Heart left ventricle (tissue), 16 donors: ENCODE measurements at regions not wholly inside any gene's neighbourhood (a gene's known extent, or its start where the extent isn't known, plus 50 kb on each side); places are given as distances from the start of the nearest gene placed in this dataset.

Source experiments
- ATAC-seq, 4 donors: fragments of 200-7000 bp; cut with Tn5 transposase; one replicate each; pipeline ENCODE4 v1.9.1; 2020 to 2022; ENCODE audit warnings: moderate library complexity in 4 of 4, mild to moderate bottlenecking in 3 of 4, moderate number of reproducible peaks in 1 of 4
- DNase-seq, 5 donors: peaks; one replicate each; pipeline ENCODE4 v3.0.0-alpha.2; 2020
- H3K27ac ChIP-seq, 12 donors: fragments of 200-600 bp; sonication (generic) in 4 of 12; one replicate each; pipeline versions ENCODE4 v1.5.0 to v1.8.0; 2016 to 2022; ENCODE audit warnings: mild to moderate bottlenecking in 2 of 12
- H3K27me3 ChIP-seq, 9 donors: fragments of 200-600 bp; sonication (generic) in 2 of 9; one replicate each; pipeline versions ENCODE4 v1.5.1 to v1.8.0; 2016 to 2022; ENCODE audit warnings: mild to moderate bottlenecking in 3 of 9
- H3K36me3 ChIP-seq, 9 donors: fragments of 200-600 bp; sonication (generic) in 2 of 9; one replicate each; pipeline versions ENCODE4 v1.5.0 to v1.8.0; 2018 to 2022; ENCODE audit warnings: mild to moderate bottlenecking in 2 of 9
- H3K4me1 ChIP-seq, 12 donors: fragments of 200-600 bp; sonication (generic) in 4 of 12; one replicate each; pipeline versions ENCODE4 v1.5.0 to v1.8.0; 2016 to 2022; ENCODE audit warnings: mild to moderate bottlenecking in 3 of 12
- H3K4me3 ChIP-seq, 12 donors: fragments of 200-600 bp; sonication (generic) in 4 of 12; one replicate each; pipeline versions ENCODE4 v1.5.0 to v1.8.0; 2017 to 2022; ENCODE audit warnings: mild to moderate bottlenecking in 9 of 12, moderate library complexity in 4 of 12
- H3K9me3 ChIP-seq, 12 donors: fragments of 200-600 bp; sonication (generic) in 4 of 12; one replicate each; pipeline versions ENCODE4 v1.5.0 to v1.8.0; 2016 to 2022; ENCODE audit warnings: mild to moderate bottlenecking in 1 of 12
- CTCF ChIP-seq, 12 donors: fragments of 200-600 bp; sonication (generic) in 4 of 12; IDR thresholded peaks; one replicate each; pipeline versions ENCODE4 v1.5.0 to v1.8.0; 2018 to 2022; ENCODE audit warnings: antibody characterized with exemption in 12 of 12, mild to moderate bottlenecking in 5 of 12
- POLR2A ChIP-seq, 2 donors: fragments of 450-650 bp; IDR thresholded peaks; one replicate each; pipeline ENCODE4 v1.6.1; 2017; ENCODE audit warnings: antibody characterized with exemption in 2 of 2, mild to moderate bottlenecking in 2 of 2, moderate library complexity in 2 of 2
- WGBS, 4 donors: extraction: QIAGEN DNeasy Blood & Tissue Kit in 2 of 4; methylation state at CpG; one replicate each; pipeline versions ENCODE4 v1.1.5 to v1.1.7; 2013 to 2018; 5-methylcytosine and 5-hydroxymethylcytosine counted together
- intact Hi-C, 10 donors: fragments of 100-400 bp; cut with DNase I; formaldehyde crosslinking; loops; one replicate each; pipeline versions ENCODE4 v1.11.1 to v1.14.2; 2022
- donor health status: ischemic (EF 13 %, LVEDD 7.1; RV severe dilation, severe dysfunction).
- donor health status: healthy with polysubstance abuse.
- donor health status: DM: no; HTN: yes; CAD: no.
- donor health status: DM: no; HTN: no; CAD: no.
- donor health status: ischemic (EF 25% LVEDD 6.9; RV normal size, moderate dysfunction).
- donor health status: ischemic (EF 25% LVEDD 5.7; RV mildly dilated, moderate dysfunction).
- donor health status: healthy.
- donor health status: DM: yes; HTN: yes; CAD: no.
- donor health status: ischemic (EF 35%, LVEDD 5.7; RV mildly dilated, moderate dysfunction).
- donor health status: nonischemic (EF 11% LVEDD 7.7; RV severe dilation, severe dysfunction).
- donor health status: DM: yes; HTN: yes; CAD: no.
- donor health status: PGD.
- donor health status: ischemic (EF 29% LVEDD 5.4; RV normal size, mild dysfunction).
- donor health status: nonischemic (EF 23%, LVEDD 6.1; RV moderate dilation, normal function).

GRCh38 chr10:23694446-23694920, 255.6 kb downstream of the OTUD1 start:
- DNase-seq (no peak), ATAC-seq (no peak)
- Histone ChIP-seq H3K27me3 (peaks cover 19 to 84% (median 45%) of the 10 kb centered on the region in 9 donors), H3K4me1 (peaks cover 0 to 22% (median 6%) of the 10 kb centered on the region in 12 donors), H3K36me3 (no peaks in the 10 kb centered on the region), H3K27ac (no peak overlapping the region), H3K9me3 (no peaks in the 10 kb centered on the region), H3K4me3 (peak overlapping the region; percentile 17 to 43 (median 37))
- TF ChIP-seq POLR2A (IDR thresholded peaks at IDR 0.05) (no peak), CTCF (IDR thresholded peaks at IDR 0.05) (no peak)
- 0 to 1% (median 1%) methylated on average over 24 to 49 of the region's 49 CpGs for WGBS, 4 donors
- intact Hi-C loops = loop anchor here in 1 of 10 donors (10.0 kb wide), 1 partner anchor 160 kb away; no protein-coding TSS in a partner anchor

GRCh38 chr10:23694921-23695824, 256.3 kb downstream of the OTUD1 start:
- no peak overlapping the region for H3K27ac ChIP-seq
- DNase-seq (no peak), ATAC-seq (no peak)
- TF ChIP-seq POLR2A (IDR thresholded peaks at IDR 0.05) (no peak), CTCF (IDR thresholded peaks at IDR 0.05) (no peak)
- peaks cover 19 to 84% (median 45%) of the 10 kb centered on the region in 9 donors for H3K27me3 ChIP-seq
- intact Hi-C loops = loop anchor here in 1 of 10 donors (10.0 kb wide), 1 partner anchor 160 kb away; no protein-coding TSS in a partner anchor
- peaks cover 0 to 22% (median 6%) of the 10 kb centered on the region in 12 donors for H3K4me1 ChIP-seq
- 1 to 2% (median 1%) methylated on average over 48 to 63 of the region's 63 CpGs for WGBS, 4 donors
- H3K4me3 ChIP-seq = peak overlapping the region; percentile 17 to 43 (median 37)
- H3K9me3 ChIP-seq = no peaks in the 10 kb centered on the region
- H3K36me3 ChIP-seq = no peaks in the 10 kb centered on the region

GRCh38 chr10:23695825-23696420, 257.0 kb downstream of the OTUD1 start:
- intact Hi-C loops = loop anchor here in 1 of 10 donors (10.0 kb wide), 1 partner anchor 161 kb away; no protein-coding TSS in a partner anchor
- 7 to 14% (median 8%) methylated on average over 23 to 36 of the region's 36 CpGs for WGBS, 4 donors
- no peaks in the 10 kb centered on the region for H3K36me3 ChIP-seq
- DNase-seq (no peak), ATAC-seq (no peak)
- H3K27ac ChIP-seq = no peak overlapping the region
- H3K4me1 ChIP-seq = peaks cover 0 to 22% (median 6%) of the 10 kb centered on the region in 12 donors
- H3K9me3 ChIP-seq = no peaks in the 10 kb centered on the region
- peaks cover 19 to 81% (median 45%) of the 10 kb centered on the region in 9 donors for H3K27me3 ChIP-seq
- no peak for TF ChIP-seq CTCF (IDR thresholded peaks at IDR 0.05)
- peak overlapping the region in 1 of 12 donors; percentile 42 for H3K4me3 ChIP-seq

- peaks cover 19 to 77% (median 45%) of the 10 kb centered on the region in 9 donors for H3K27me3 ChIP-seq
- DNase-seq (no peak), ATAC-seq (no peak)
- H3K27ac ChIP-seq = no peak overlapping the region
- H3K4me3 ChIP-seq = no peak overlapping the region
- H3K36me3 ChIP-seq = no peaks in the 10 kb centered on the region
- peaks cover 0 to 22% (median 6%) of the 10 kb centered on the region in 12 donors for H3K4me1 ChIP-seq
- TF ChIP-seq POLR2A (IDR thresholded peaks at IDR 0.05) = no peak
- TF ChIP-seq CTCF (IDR thresholded peaks at IDR 0.05) = no peak
- H3K9me3 ChIP-seq = no peaks in the 10 kb centered on the region
- intact Hi-C loops = loop anchor here in 1 of 10 donors (10.0 kb wide), 1 partner anchor 162 kb away; no protein-coding TSS in a partner anchor
- 69 to 92% (median 80%) methylated on average over 3 of the region's 3 CpGs for WGBS, 4 donors
Observed at GRCh38 chr10:23696476-23696875, 257.6 kb downstream of the OTUD1 start.
